H9 (cell line): ENCODE measurements at regions not wholly inside any gene's neighbourhood (a gene's known extent, or its start where the extent isn't known, plus 50 kb on each side); places are given as distances from the start of the nearest gene placed in this dataset.

Experiments
- DNase-seq: peaks from one replicate; pipeline ENCODE4 v3.0.0-alpha.2; 2017
- H2AFZ ChIP-seq: one replicate; pipeline ENCODE4 v1.6.1; 2013; ENCODE audit warnings: mild to moderate bottlenecking, low read length, control low read depth, moderate library complexity
- H2AK5ac ChIP-seq: 2 replicates; pipeline ENCODE4 v1.6.1; 2013; ENCODE audit warnings: low read length, control low read depth, mixed read lengths; ENCODE audit not compliant: insufficient read length
- H2BK120ac ChIP-seq: one replicate; pipeline ENCODE4 v1.6.1; 2013; ENCODE audit warnings: low read depth, mild to moderate bottlenecking, low read length, control low read depth, inconsistent platforms; ENCODE audit not compliant: poor library complexity, severe bottlenecking
- H2BK12ac ChIP-seq: 2 replicates; pipeline ENCODE4 v1.6.1; 2013; ENCODE audit warnings: low read length, control low read depth, mixed read lengths, low read depth; ENCODE audit not compliant: insufficient read length
- H2BK15ac ChIP-seq: 2 replicates; pipeline ENCODE4 v1.6.1; 2013; ENCODE audit warnings: low read depth, low read length, control low read depth
- H2BK20ac ChIP-seq: one replicate; pipeline ENCODE4 v1.6.1; 2013; ENCODE audit warnings: low read depth, mild to moderate bottlenecking, low read length, control low read depth, inconsistent platforms; ENCODE audit not compliant: poor library complexity, severe bottlenecking
- H2BK5ac ChIP-seq: 2 replicates; pipeline ENCODE4 v1.6.1; 2013; ENCODE audit warnings: low read length, control low read depth, mixed read lengths; ENCODE audit not compliant: insufficient read length
- H3K14ac ChIP-seq: 2 replicates; pipeline ENCODE4 v1.6.1; 2013; ENCODE audit warnings: low read length, control low read depth; ENCODE audit not compliant: insufficient read depth
- H3K18ac ChIP-seq: 2 replicates; pipeline ENCODE4 v1.6.1; 2013; ENCODE audit warnings: low read depth, mild to moderate bottlenecking, mixed read lengths, low read length, control low read depth; ENCODE audit not compliant: insufficient read length
- H3K23ac ChIP-seq: 2 replicates; pipeline ENCODE4 v1.6.1; 2013; ENCODE audit warnings: low read length, control low read depth, mixed read lengths, low read depth; ENCODE audit not compliant: insufficient read length
- H3K23me2 ChIP-seq: 2 replicates; pipeline ENCODE4 v1.6.1; 2013; ENCODE audit warnings: low read depth, mild to moderate bottlenecking, mixed read lengths, low read length, control low read depth; ENCODE audit not compliant: insufficient read length, poor library complexity, severe bottlenecking
- H3K27ac ChIP-seq: 2 replicates; pipeline ENCODE4 v1.5.1; 2013; ENCODE audit warnings: low read length, control low read depth, mixed read lengths, low read depth; ENCODE audit not compliant: insufficient read length
- H3K27me3 ChIP-seq: 2 replicates; pipeline ENCODE4 v1.6.1; 2013; ENCODE audit warnings: low read length, control low read depth, inconsistent platforms; ENCODE audit not compliant: insufficient read depth
- H3K4ac ChIP-seq: 2 replicates; pipeline ENCODE4 v1.6.1; 2013; ENCODE audit warnings: low read depth, mild to moderate bottlenecking, control low read depth, inconsistent platforms, low read length, moderate library complexity
- H3K4me1 ChIP-seq: 2 replicates; pipeline ENCODE4 v1.6.1; 2013; ENCODE audit warnings: low read length, control low read depth, inconsistent platforms; ENCODE audit not compliant: insufficient read depth
- H3K4me2 ChIP-seq: 2 replicates; pipeline ENCODE4 v1.6.1; 2013; ENCODE audit warnings: low read length, control low read depth, mixed read lengths; ENCODE audit not compliant: insufficient read length, insufficient read depth
- H3K56ac ChIP-seq: 2 replicates; pipeline ENCODE4 v1.6.1; 2013; ENCODE audit warnings: low read depth, mild to moderate bottlenecking, mixed read lengths, low read length, control low read depth; ENCODE audit not compliant: insufficient read length
- H3K79me1 ChIP-seq: 2 replicates; pipeline ENCODE4 v1.6.1; 2013; ENCODE audit warnings: low read depth, mild to moderate bottlenecking, moderate library complexity, low read length, control low read depth, inconsistent platforms; ENCODE audit not compliant: insufficient read depth, poor library complexity, severe bottlenecking
- H3K79me2 ChIP-seq: 2 replicates; pipeline ENCODE4 v1.6.1; 2013; ENCODE audit warnings: low read length, control low read depth, inconsistent platforms; ENCODE audit not compliant: insufficient read depth
- H3K9ac ChIP-seq: 2 replicates; pipeline ENCODE4 v1.6.1; 2013; ENCODE audit warnings: low read length, control low read depth, mixed read lengths; ENCODE audit not compliant: insufficient read length; ENCODE audit errors: extremely low read depth
- H3K9me3 ChIP-seq: one replicate; pipeline ENCODE4 v1.6.1; 2013; ENCODE audit warnings: low read depth, low read length, inconsistent platforms; ENCODE audit not compliant: control insufficient read depth
- H3T11ph ChIP-seq: one replicate; pipeline ENCODE4 v1.6.1; 2013; ENCODE audit warnings: mild to moderate bottlenecking, low read length, control low read depth, inconsistent platforms
- H4K20me1 ChIP-seq: one replicate; pipeline ENCODE4 v1.6.1; 2013; ENCODE audit not compliant: control insufficient read depth, insufficient read length, insufficient read depth
- H4K5ac ChIP-seq: 2 replicates; pipeline ENCODE4 v1.6.1; 2013; ENCODE audit warnings: low read depth, mild to moderate bottlenecking, mixed read lengths, low read length, control low read depth; ENCODE audit not compliant: insufficient read length
- H4K8ac ChIP-seq: replicated peaks from 2 replicates; pipeline ENCODE4 v1.6.1; 2013; ENCODE audit warnings: low read length, control low read depth, mixed read lengths, low read depth; ENCODE audit not compliant: insufficient read length
- H4K91ac ChIP-seq: 2 replicates; pipeline ENCODE4 v1.6.1; 2013; ENCODE audit warnings: low read depth, mild to moderate bottlenecking, moderate library complexity, mixed read lengths, low read length, control low read depth; ENCODE audit not compliant: insufficient read length
- H3K27ac Mint-ChIP-seq, 3 experiments: 2 replicates in 2 of 3; 3 replicates in 1 of 3; pipeline ENCODE4 v1.8.0; 2020 to 2021; ENCODE audit warnings: mixed read lengths in 3 of 3, mild to moderate bottlenecking in 1 of 3, moderate library complexity in 1 of 3
- H3K27me3 Mint-ChIP-seq: 2 replicates; pipeline ENCODE4 v1.8.0; 2021; ENCODE audit warnings: low read depth, mild to moderate bottlenecking, moderate library complexity, mixed read lengths
- H3K36me3 Mint-ChIP-seq, 3 experiments: 2 replicates in 2 of 3; 3 replicates in 1 of 3; pipeline ENCODE4 v1.8.0; 2020 to 2021; ENCODE audit warnings: low read depth in 3 of 3, mixed read lengths in 3 of 3; ENCODE audit not compliant: insufficient read depth in 1 of 3
- H3K4me1 Mint-ChIP-seq, 2 experiments: 2 replicates each; pipeline ENCODE4 v1.8.0; 2020; ENCODE audit warnings: mixed read lengths in 2 of 2
- H3K4me3 Mint-ChIP-seq, 2 experiments: 2 replicates in 1 of 2; 3 replicates in 1 of 2; pipeline ENCODE4 v1.8.0; 2020 to 2021; ENCODE audit warnings: mild to moderate bottlenecking in 2 of 2, mixed read lengths in 2 of 2, moderate library complexity in 1 of 2
- H3K9me3 Mint-ChIP-seq, 2 experiments: 2 replicates in 1 of 2; 3 replicates in 1 of 2; pipeline ENCODE4 v1.8.0; 2020; ENCODE audit warnings: mild to moderate bottlenecking in 2 of 2, mixed read lengths in 2 of 2, moderate library complexity in 1 of 2
- WGBS: extraction: QIAGEN DNeasy Blood & Tissue Kit; methylation state at CpG from one replicate; pipeline ENCODE4 v1.1.7; 2013; ENCODE audit warnings: missing lambda C conversion rate, low lambda C conversion rate, mixed read lengths; ENCODE audit not compliant: insufficient read length; ENCODE audit errors: extremely low coverage; 5-methylcytosine and 5-hydroxymethylcytosine counted together
- TF ChIP-seq, protein P1 (sequence below): fragments of 200-600 bp; sonication (generic); conservative IDR thresholded peaks from 3 replicates; pipeline ENCODE4 v1.8.0; 2021; ENCODE audit warnings: antibody characterized with exemption, mild to moderate bottlenecking

DNA sequence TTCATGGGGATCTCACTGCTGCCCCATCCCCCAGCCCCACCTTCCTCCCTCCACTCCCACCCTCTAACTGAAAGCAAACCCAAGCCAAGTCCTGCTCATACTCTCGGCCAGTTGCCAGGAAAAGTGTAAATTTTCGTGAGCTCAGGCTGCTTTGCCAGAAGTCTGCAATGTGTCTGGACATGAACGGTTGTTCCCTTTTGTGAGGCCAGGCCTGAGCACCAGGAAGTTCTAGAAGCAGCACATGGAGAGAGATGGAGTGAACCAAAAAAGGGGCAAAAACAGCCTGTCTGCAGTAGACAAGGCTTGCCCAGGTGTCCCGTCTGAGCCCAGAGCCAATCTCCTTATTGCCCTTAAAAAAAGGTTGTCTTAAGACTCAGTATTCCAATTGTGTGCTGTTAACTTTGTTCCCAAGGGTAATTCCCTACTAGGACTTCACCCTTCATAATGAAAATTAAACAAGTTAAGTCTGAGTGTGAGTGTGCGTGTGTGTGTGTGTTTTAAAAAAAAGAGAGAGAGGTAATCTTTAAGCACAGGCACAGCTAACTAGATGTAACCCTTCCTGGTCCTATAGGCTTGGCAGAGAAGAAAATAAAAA lies 247.1 kb downstream of the BCL11A start:
- Histone ChIP-seq H3K56ac (no peak overlapping the region), H3K27me3 (no peaks in the 10 kb centered on the region), H3K23me2 (no peaks in the 10 kb centered on the region), H4K91ac (no peak overlapping the region), H2BK5ac (no peak overlapping the region), H3K23ac (no peak overlapping the region), H3K9ac (no peak overlapping the region), H2BK20ac (no peak overlapping the region), H3K79me2 (no peaks in the 10 kb centered on the region), H3K27ac (no peak overlapping the region), H3K4ac (no peak overlapping the region), H3T11ph (no peak overlapping the region), H3K4me2 (no peak overlapping the region), H3K14ac (no peak overlapping the region), H3K18ac (no peak overlapping the region), H2BK120ac (no peak overlapping the region), H4K5ac (no peak overlapping the region), H3K79me1 (no peaks in the 10 kb centered on the region), H2BK12ac (no peak overlapping the region), H4K8ac (no peak overlapping the region), H3K9me3 (no peaks in the 10 kb centered on the region), H2AFZ (no peak overlapping the region), H2AK5ac (no peak overlapping the region), H2BK15ac (no peak overlapping the region), H4K20me1 (no peaks in the 10 kb centered on the region), H3K4me1 (no peaks in the 10 kb centered on the region)
- TF ChIP-seq, protein P1, sequence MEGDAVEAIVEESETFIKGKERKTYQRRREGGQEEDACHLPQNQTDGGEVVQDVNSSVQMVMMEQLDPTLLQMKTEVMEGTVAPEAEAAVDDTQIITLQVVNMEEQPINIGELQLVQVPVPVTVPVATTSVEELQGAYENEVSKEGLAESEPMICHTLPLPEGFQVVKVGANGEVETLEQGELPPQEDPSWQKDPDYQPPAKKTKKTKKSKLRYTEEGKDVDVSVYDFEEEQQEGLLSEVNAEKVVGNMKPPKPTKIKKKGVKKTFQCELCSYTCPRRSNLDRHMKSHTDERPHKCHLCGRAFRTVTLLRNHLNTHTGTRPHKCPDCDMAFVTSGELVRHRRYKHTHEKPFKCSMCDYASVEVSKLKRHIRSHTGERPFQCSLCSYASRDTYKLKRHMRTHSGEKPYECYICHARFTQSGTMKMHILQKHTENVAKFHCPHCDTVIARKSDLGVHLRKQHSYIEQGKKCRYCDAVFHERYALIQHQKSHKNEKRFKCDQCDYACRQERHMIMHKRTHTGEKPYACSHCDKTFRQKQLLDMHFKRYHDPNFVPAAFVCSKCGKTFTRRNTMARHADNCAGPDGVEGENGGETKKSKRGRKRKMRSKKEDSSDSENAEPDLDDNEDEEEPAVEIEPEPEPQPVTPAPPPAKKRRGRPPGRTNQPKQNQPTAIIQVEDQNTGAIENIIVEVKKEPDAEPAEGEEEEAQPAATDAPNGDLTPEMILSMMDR = no peak
- Mint-ChIP-seq H3K4me3 (no peak overlapping the region), H3K36me3 (no peaks in the 10 kb centered on the region), H3K27ac (no peak overlapping the region; a peak in 1 of 7 replicates), H3K9me3 (no peaks in the 10 kb centered on the region), H3K27me3 (peaks cover 2% of the 10 kb centered on the region; the same call in 1 of the 2 replicates), H3K4me1 (peaks cover 3 to 11% of the 10 kb centered on the region in 2 experiments; a peak in 2 of 4 replicates)
- DNase-seq = no peak
- no CpG with 5 or more reads among the region's 5 CpGs for WGBS
